GM19239 (cell line): ENCODE measurements at regions not wholly inside any gene's neighbourhood (a gene's known extent, or its start where the extent isn't known, plus 50 kb on each side); places are given as distances from the start of the nearest gene placed in this dataset.

ENCODE experiments used
- DNase-seq: peaks from one replicate; pipeline ENCODE4 v3.0.0; 2011; ENCODE audit warnings: low spot score; ENCODE audit not compliant: insufficient read length
- FAIRE-seq: peaks from 2 replicates; lab custom pipeline; 2011; peaks lifted over from hg19 to GRCh38; lab: Jason Lieb, UNC

GRCh38 chr13:34035178-34035577 is 217.2 kb downstream of the RFC3 start:
- DNase-seq (no peak), FAIRE-seq (no peak)

GRCh38 chr13:34035676-34036325 is 217.9 kb downstream of the RFC3 start:
- FAIRE-seq (no peak), DNase-seq (no peak)

DNA sequence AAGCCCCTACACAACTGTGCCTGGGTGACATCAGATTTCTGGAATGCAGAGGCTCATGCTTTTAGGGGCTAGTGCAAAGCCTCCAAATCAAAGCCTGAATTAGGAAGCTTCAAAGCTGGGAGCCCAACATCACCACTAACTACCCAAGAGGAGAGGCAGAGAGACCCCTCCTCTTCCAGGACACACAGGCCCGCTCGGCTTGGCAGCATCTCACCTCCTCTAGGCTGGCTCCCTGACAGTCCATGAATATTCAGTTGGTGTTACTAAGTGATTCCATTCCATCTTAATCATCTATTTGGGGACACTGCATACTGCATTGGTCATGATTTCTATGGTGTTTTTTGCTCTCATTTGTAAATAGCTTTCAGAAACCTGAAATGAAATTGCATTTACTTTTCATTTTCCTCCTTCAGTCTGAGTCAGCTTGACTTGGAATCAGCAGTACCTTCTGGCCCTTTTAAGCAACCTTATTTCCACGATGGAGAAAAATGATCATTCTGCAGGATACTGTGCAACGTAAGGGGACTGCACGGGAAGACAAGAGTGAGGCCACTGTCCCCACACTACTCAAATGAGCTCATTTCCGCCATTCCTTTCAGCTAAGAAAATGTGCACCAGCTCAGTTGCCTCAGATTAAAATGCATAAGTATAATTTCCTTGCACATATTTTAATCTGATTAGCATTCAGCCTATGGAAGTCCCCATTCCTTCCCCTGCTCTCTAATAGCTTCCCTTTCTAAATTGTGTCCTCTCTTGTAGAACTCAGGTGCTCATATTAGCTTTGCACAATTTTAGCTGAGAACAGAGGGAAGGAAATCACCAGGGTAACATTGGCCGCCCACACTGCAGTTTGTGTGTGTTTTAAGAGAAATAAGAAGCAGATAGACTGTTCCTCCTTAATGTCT is 219.9 kb downstream of the RFC3 start:
- no peak for FAIRE-seq
- DNase-seq: no peak

GRCh38 chr13:34038541-34039068 is 220.7 kb downstream of the RFC3 start:
- FAIRE-seq (no peak), DNase-seq (no peak)

DNA sequence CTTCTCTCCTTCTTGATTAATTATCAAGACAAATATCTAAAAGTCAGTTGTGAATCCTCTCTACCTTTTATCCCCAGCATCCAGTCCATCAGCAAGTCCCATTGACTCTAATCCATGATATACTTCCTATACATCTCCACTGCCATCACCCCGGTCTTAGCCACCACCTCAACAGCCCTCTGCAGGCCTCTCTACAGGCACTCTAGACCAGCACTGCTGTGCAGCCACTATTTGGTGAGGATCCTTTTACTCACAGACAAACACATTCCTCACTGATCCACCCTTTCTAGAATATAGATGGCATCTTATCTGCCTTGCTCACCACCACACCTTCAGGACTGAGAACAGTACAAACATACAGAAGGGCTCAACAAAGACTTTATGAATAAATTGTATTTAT is 221.7 kb downstream of the RFC3 start:
- DNase-seq (no peak), FAIRE-seq (no peak)

DNA sequence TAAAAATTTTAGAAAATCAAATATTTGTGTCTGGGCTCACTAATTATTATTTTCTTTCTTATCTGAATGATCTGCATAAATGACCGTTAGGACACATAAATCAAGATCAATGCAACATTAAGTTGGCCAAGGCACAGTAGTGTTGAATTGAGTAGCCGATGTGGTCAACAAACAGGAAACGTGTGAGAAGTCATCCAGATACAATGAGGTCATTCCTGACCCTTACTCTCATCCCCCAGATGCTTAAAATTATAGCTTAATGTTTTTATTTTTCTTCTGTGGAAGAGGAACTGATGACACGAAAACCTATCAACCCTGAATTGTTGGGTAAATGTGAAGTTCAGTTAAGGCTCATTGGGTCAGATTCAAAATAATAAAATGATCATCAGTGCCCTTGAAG is 222.9 kb downstream of the RFC3 start:
- no peak for DNase-seq
- no peak for FAIRE-seq

- no peak for FAIRE-seq
Observed at GRCh38 chr13:34044041-34044440, 226.1 kb downstream of the RFC3 start.

DNA sequence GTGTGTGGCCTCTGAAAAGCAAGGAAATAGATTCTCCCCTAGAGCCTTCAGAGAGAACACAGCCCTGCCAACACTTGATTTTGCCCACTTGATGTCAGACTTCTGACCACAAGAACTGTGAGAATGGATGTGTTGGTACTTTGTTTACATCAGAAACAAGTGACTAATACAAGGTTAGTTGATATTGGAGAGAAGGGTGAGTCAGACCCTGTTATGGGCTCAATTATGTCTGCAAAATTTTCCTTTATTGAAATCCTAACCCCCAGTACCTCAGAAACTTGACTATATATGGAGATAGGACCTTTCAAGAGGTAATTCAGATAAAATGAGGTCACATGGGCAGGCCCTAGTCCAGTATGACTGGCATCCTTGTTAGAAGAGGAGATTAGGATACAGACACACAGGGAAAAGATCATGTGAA is 226.7 kb downstream of the RFC3 start:
- no peak for FAIRE-seq
- DNase-seq: no peak

More at GRCh38 chr13:34044041-34044440, 226.1 kb downstream of the RFC3 start:
- no peak for DNase-seq

DNA sequence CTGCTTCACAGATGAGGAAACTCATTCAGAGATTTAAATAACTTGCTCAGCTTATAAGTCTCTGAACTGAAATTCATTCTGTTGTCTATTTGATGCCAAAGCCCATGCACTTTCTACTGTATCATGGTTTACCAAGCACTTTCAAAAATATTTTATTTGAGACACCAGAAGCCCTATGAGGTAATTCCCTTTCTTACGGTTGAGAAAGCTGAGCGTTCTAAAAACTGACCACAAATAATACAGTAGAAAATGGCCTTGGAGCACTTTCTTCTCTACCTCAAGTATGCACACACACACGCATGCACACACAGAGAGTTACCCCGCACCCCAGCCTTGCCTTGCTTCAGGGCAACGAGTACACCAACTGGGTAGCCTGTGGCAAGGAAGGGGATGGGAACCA is 228.5 kb downstream of the RFC3 start:
- no peak for FAIRE-seq
- no peak for DNase-seq

DNA sequence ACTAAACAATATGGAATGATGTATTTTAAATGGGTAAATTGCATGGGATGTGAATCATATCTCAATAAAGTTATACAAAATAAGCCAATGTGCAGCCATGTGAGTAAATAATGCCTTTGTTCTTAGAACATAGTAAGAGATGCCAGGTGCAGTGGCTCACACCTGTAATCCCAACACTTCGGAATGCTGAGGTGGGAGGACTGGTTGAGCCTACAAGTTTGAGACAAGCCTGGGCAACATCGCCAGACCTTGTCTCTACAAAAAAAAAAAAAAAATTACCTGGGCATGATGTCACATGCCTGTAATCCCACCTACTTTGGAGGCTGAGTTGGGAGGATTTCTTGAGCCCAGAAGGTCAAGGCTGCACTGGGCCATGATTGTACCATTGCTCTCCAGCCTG is 230.7 kb downstream of the RFC3 start:
- FAIRE-seq (no peak), DNase-seq (no peak)

DNA sequence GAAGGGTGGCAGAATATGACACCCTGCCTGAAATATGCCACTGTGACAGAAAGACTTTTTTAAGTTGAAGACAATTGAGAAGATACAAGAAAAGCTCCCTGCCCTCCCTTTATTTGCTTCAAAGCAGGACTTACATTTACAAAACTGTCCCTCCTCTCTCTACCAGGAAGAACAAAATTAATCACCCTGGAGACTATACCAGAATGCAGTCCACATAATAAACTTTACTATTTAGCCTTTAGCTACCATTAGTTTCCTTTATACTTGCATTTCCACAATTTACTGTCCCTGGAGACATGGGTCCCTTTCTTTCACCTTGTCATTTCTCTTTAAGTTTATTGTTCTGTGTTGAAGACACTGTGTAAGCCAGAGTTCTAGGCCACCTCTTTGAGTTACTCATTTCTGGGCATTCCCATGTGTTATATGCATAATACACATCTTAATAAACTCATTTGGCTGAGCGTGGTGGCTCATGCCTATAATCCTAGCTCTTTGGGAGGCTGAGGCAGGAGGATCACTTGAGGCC is 238.8 kb downstream of the RFC3 start:
- DNase-seq: no peak
- FAIRE-seq: no peak

DNA sequence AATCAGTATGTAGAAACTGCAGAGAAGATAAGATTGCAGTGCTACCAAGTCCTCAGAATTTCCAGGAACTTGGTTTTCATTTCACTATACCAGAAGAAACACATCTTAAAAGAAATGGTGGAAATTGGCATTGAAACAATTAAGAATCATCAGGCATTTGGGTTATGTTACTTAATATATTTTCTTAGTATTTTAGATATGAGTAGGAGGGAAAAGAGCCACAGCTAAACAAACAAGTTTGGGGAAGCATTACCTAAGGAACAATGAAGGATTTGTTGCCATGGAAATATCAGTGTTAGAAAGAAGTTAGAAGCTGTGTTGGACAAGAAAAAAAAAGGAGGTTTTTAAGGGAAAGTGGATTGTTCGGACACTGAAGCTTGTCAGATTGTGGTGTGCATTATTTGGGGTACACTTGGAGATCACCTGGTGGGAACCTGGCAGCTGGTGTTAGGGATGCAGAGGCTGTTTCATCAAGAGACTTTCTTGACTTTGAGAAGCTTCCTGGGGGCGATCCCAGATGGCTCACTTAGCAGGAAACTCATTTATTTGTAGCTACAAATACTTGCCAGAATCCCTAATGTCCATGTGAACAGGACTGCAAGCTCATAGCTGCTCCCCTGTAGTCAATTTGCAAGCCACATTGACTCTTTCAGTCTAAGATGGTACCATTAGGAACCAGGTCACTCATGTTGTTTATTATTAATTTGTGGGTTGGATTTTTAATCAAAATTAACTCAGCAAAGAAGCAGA is 246.7 kb downstream of the RFC3 start:
- DNase-seq: no peak
- no peak for FAIRE-seq

DNA sequence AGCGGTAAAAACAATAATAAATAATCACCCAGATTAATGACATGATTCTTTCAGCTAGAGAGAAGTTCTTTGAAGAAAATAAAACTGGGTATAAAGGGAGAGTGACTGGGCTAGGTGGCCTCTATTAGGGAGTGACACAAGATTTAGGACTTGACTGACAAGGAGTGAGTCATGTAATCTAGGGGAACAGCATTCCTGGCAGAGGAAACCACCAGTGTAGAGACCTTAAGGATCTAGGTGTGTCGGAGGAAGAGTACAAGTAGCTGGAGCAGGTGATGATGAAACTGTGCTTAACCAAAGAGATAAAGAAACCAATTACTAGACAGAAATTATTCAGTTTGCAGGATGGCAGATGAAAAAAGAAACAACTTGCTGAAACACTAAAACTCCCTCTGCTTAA is 248.0 kb downstream of the RFC3 start:
- FAIRE-seq: no peak
- no peak for DNase-seq

DNA sequence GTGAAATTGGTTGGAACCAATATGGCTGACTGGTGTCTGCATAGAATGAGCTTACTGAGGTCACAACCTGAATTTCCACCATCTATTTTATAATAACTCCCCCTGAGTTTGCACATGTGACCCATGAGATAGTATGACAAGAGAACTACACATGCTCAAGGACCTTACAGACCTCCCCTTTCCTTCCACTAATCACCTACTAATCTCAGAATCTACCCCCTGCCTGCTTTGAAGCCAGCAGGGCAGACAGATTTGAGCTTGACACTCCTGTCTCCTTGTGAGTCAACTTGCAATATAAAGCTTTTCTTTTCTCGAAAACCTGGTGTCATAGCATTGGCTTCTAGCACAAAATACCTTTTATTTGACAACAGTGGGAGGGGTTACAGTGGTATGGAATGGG is 248.4 kb downstream of the RFC3 start:
- no peak for DNase-seq
- FAIRE-seq: no peak

- FAIRE-seq: no peak
- DNase-seq: no peak
Observed at GRCh38 chr13:34070006-34070405, 252.1 kb downstream of the RFC3 start.

DNA sequence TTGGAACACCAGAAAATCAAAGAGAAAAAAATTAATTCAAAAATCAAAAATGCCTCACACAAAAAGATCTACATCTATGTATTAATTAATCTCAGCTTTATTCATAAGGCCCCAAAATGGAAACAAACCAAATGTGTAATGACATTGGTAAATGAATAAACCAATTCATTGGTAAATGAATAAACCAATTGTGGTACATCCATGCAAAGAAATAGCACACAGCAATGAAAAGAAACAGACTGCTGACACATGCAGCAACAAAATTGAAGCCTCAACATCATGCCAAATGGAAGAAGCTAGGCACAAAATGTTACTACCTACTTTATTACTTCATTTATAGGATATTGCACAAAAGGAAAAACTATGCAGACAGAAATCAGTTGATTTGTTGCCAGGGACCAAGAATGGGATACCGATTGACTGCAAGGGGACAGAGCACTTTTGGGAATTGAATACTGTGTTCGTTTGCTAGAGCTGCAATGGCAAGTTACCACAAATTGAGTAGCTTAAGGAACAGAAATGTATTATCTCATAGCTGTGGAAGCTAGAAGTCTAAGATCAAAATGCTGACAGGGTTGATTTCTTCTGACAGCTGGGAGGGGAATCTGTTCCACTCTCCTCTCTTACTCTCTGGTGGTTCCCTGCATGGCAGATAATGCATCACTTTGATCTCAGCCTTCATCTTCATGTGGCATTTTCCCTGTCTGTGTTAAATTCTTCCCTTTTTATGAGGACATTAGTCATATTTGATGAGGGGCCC is 252.8 kb downstream of the RFC3 start:
- DNase-seq (no peak), FAIRE-seq (no peak)

GRCh38 chr13:34076319-34076718 is 258.4 kb downstream of the RFC3 start:
- no peak for FAIRE-seq
- no peak for DNase-seq

DNA sequence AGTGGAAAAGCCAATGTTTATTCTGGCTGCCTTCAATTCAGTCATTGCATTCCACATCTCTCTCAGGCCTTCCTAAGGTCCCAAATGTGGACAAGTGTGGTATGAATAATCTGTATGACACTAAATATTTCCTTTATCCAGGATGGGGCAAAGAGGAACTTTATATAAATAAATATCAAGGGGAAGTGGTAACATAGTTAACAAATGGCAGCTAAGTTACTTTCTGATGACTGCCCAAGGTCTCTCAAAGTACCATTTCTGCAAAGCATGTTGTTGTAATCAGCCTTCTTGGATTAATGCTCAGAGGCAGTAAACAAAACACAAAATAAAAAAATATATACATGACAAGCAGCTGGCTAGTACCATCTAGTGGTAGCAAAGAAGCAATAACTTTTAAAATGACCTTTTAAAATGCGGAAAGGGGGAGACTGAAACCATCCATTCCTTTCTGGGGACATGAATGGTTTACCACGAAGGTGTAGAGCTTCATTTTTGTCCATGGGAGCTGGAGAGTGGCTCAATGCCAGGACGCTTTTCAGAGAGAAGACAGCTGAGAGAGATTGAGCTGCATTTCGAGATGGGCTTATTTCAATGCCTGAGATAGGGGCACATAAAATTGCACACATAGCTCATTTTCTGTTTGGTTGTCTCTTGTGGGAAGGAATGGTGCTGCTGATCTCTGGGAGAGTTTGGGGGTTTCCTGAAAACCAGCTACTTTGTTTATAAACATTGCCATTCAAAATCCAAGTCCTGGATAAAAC is 259.2 kb downstream of the RFC3 start:
- DNase-seq: no peak
- no peak for FAIRE-seq
